OCI-LY1 (cell line): ENCODE measurements at regions not wholly inside any gene's neighbourhood (a gene's known extent, or its start where the extent isn't known, plus 50 kb on each side); places are given as distances from the start of the nearest gene placed in this dataset.
"Not testable (repeated sequence)": the region's sequence is repeated elsewhere in the genome, so short reads cannot be mapped to it uniquely, and the experiment has no call there.

Experiments used
- H2AFZ ChIP-seq: fragments of 200-600 bp; sonication (generic), shearing (Covaris generic); 2 replicates; pipeline ENCODE4 v1.6.0; 2014; ENCODE audit warnings: antibody characterized with exemption, mild to moderate bottlenecking, low read length
- H3F3A ChIP-seq: fragments of 200-600 bp; sonication (generic), shearing (Covaris generic); 2 replicates; pipeline ENCODE4 v1.6.0; 2014; ENCODE audit warnings: mild to moderate bottlenecking, antibody characterized with exemption, low read length, moderate library complexity; ENCODE audit not compliant: insufficient read depth
- H3K27ac ChIP-seq: fragments of 200-600 bp; sonication (generic); 2 replicates; pipeline ENCODE4 v1.5.1; 2014; ENCODE audit warnings: low read length, mixed run types, mild to moderate bottlenecking, low read depth; ENCODE audit not compliant: poor library complexity, severe bottlenecking
- H3K27me3 ChIP-seq: fragments of 200-600 bp; sonication (generic); 2 replicates; pipeline ENCODE4 v1.6.0; 2014; ENCODE audit warnings: antibody characterized with exemption, mild to moderate bottlenecking, low read length, moderate library complexity; ENCODE audit not compliant: insufficient read depth
- H3K36me3 ChIP-seq: fragments of 200-600 bp; sonication (generic); 2 replicates; pipeline ENCODE4 v1.6.1; 2014; ENCODE audit warnings: mild to moderate bottlenecking, antibody characterized with exemption, low read length, moderate library complexity, mixed read lengths; ENCODE audit not compliant: insufficient read depth
- H3K4me1 ChIP-seq: fragments of 200-600 bp; sonication (generic); 2 replicates; pipeline ENCODE4 v1.5.1; 2014; ENCODE audit warnings: mild to moderate bottlenecking, low read length, moderate library complexity; ENCODE audit not compliant: insufficient read depth, severe bottlenecking
- H3K4me2 ChIP-seq: fragments of 200-600 bp; sonication (generic), shearing (Covaris generic); 2 replicates; pipeline ENCODE4 v1.6.1; 2014; ENCODE audit warnings: low read length
- H3K4me3 ChIP-seq: fragments of 200-600 bp; sonication (generic); 2 replicates; pipeline ENCODE4 v1.5.1; 2014; ENCODE audit warnings: low read length, low read depth, mild to moderate bottlenecking, mixed read lengths; ENCODE audit not compliant: poor library complexity, severe bottlenecking
- H3K79me2 ChIP-seq: fragments of 200-600 bp; shearing (Covaris generic); 2 replicates; pipeline ENCODE4 v1.6.1; 2016; ENCODE audit warnings: mixed run types, low read length, mixed read lengths; ENCODE audit not compliant: insufficient read depth
- H3K9ac ChIP-seq: fragments of 200-600 bp; sonication (generic), shearing (Covaris generic); 2 replicates; pipeline ENCODE4 v1.6.1; 2014; ENCODE audit warnings: mild to moderate bottlenecking, low read length, mixed read lengths
- H3K9me2 ChIP-seq: fragments of 200-600 bp; sonication (generic), shearing (Covaris generic); 2 replicates; pipeline ENCODE4 v1.6.1; 2014; ENCODE audit warnings: low read depth, mild to moderate bottlenecking, low read length, mixed read lengths
- H3K9me3 ChIP-seq: fragments of 200-600 bp; shearing (Covaris generic); 2 replicates; pipeline ENCODE4 v1.6.1; 2014; ENCODE audit warnings: low read length, mixed read lengths
- H4K20me1 ChIP-seq: fragments of 200-600 bp; sonication (generic), shearing (Covaris generic); 2 replicates; pipeline ENCODE4 v1.6.0; 2016; ENCODE audit warnings: mild to moderate bottlenecking, low read length; ENCODE audit not compliant: insufficient read depth
- EZH2 ChIP-seq: fragments of 200-600 bp; sonication (generic), shearing (Covaris generic); IDR thresholded peaks from 2 replicates; pipeline ENCODE4 v1.8.0; 2017; ENCODE audit warnings: borderline replicate concordance, mixed run types, mild to moderate bottlenecking, antibody characterized with exemption, low read length, moderate library complexity, mixed read lengths
- TF ChIP-seq, protein P1 (sequence below): fragments of 200-600 bp; sonication (generic), shearing (Covaris generic); IDR thresholded peaks from 2 replicates; pipeline ENCODE4 v1.5.1; 2017; ENCODE audit warnings: mild to moderate bottlenecking, antibody characterized with exemption, low read length, moderate library complexity, mixed read lengths

DNA sequence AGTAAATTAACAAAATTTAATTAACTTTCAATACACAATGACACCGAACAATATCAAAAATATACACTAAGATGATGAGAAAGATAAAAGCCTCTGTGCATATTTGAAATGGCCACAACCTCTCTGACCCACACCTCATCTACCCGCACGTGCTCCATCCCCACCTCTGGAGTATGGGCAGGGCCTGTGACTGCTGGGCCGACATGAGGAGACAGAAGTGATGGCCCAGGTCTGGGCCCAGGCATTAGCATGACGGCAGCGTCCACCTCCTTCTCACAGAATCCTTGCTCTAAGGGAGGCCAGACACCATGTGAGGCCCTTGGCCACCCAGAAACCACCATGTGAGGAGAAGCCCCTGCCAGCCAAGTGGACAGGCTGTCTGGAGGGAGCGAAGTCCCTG lies 122.1 kb upstream of the RNF32 start:
- H3K27ac ChIP-seq, result no peak overlapping the region
- H3K4me2 ChIP-seq, result no peak overlapping the region
- TF ChIP-seq, protein P1, sequence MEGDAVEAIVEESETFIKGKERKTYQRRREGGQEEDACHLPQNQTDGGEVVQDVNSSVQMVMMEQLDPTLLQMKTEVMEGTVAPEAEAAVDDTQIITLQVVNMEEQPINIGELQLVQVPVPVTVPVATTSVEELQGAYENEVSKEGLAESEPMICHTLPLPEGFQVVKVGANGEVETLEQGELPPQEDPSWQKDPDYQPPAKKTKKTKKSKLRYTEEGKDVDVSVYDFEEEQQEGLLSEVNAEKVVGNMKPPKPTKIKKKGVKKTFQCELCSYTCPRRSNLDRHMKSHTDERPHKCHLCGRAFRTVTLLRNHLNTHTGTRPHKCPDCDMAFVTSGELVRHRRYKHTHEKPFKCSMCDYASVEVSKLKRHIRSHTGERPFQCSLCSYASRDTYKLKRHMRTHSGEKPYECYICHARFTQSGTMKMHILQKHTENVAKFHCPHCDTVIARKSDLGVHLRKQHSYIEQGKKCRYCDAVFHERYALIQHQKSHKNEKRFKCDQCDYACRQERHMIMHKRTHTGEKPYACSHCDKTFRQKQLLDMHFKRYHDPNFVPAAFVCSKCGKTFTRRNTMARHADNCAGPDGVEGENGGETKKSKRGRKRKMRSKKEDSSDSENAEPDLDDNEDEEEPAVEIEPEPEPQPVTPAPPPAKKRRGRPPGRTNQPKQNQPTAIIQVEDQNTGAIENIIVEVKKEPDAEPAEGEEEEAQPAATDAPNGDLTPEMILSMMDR, result no peak
- TF ChIP-seq EZH2, result no peak
- H3K27me3 ChIP-seq, result peaks cover 7% of the 10 kb centered on the region; the same call in 1 of the 2 replicates
- no peaks in the 10 kb centered on the region for H3K9me2 ChIP-seq
- H3K9me3 ChIP-seq, result no peaks in the 10 kb centered on the region
- H3K4me1 ChIP-seq, result no peaks in the 10 kb centered on the region
- no peak overlapping the region for H3K4me3 ChIP-seq
- no peak overlapping the region for H3K9ac ChIP-seq
- no peaks in the 10 kb centered on the region for H3F3A ChIP-seq
- no peaks in the 10 kb centered on the region for H3K79me2 ChIP-seq
- no peaks in the 10 kb centered on the region for H4K20me1 ChIP-seq
- no peak overlapping the region for H2AFZ ChIP-seq
- no peaks in the 10 kb centered on the region for H3K36me3 ChIP-seq

DNA sequence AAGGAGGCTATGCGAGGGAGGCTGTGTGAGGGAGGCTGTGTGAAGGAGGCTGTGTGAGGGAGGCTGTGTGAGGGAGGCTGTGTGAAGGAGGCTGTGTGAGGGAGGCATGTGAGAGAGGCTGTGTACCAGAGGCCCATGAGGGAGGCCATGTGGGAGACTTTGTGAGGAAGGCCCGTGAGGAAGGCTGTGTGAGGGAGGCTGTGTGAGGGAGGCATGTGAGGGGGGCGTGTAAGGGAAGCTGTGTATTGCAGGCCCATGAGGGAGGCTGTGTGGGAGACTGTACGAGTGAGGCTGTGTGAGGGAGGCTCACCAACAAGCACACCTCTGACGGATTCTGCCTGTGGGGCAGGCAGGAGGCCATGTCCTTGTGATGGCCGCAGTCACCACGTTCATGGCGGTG lies 122.7 kb upstream of the RNF32 start:
- not testable (repeated sequence) for H3K9me3 ChIP-seq

DNA sequence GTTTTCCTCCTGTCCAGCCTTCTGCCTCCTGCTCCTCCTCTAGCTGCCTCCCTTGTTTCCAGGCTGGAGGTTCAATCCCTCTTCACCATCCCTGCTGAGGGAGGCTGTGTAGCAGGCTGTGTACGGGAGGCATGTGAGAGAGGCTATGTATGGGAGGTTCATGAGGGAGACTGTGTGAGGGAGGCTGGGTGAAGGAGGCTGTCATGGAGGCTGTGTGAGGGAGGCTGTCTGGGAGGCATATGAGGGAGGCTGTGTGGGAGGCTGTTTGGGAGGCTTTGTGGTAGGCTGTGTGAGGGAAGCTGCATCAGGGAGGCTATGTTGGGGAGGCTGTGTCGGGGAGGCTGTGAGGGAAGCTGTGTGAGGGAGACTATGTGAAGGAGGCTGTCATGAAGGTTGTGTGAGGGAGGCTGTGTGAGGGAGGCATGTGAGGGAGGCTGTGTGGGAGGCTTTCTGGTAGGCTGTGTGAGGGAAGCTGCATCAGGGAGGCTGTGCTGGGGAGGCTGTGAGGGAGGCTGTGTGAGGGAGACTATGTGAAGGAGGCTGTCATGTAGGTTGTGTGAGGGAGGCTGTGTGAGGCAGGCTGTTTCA lies 123.7 kb upstream of the RNF32 start:
- Histone ChIP-seq H3K4me1 (no peaks in the 10 kb centered on the region), H3F3A (no peaks in the 10 kb centered on the region), H3K79me2 (no peaks in the 10 kb centered on the region), H3K4me2 (no peak overlapping the region), H3K9me3 (no peaks in the 10 kb centered on the region), H4K20me1 (no peaks in the 10 kb centered on the region), H3K4me3 (no peak overlapping the region), H3K27ac (no peak overlapping the region), H3K27me3 (peaks cover 7% of the 10 kb centered on the region; the same call in 1 of the 2 replicates), H3K36me3 (no peaks in the 10 kb centered on the region), H2AFZ (no peak overlapping the region), H3K9me2 (no peaks in the 10 kb centered on the region), H3K9ac (no peak overlapping the region)
- no peak for TF ChIP-seq EZH2
- TF ChIP-seq, protein P1, result no peak

More for the DNA sequence above, 122.7 kb upstream of the RNF32 start:
- H3K79me2 ChIP-seq, H3K9me2 ChIP-seq, H3F3A ChIP-seq, H3K4me2 ChIP-seq, H3K27ac ChIP-seq, H4K20me1 ChIP-seq, H3K4me1 ChIP-seq, H3K4me3 ChIP-seq, H2AFZ ChIP-seq, H3K27me3 ChIP-seq, H3K36me3 ChIP-seq, H3K9ac ChIP-seq: not testable (repeated sequence)
